Left ventricle myocardium inferior (tissue), 1 donor: ENCODE measurements at regions not wholly inside any gene's neighbourhood (a gene's known extent, or its start where the extent isn't known, plus 50 kb on each side); places are given as distances from the start of the nearest gene placed in this dataset.
"Not testable (repeated sequence)": the region's sequence is repeated elsewhere in the genome, so short reads cannot be mapped to it uniquely, and the experiment has no call there.

Source experiments
- DNase-seq: peaks from one replicate; pipeline ENCODE4 v3.0.0-alpha.2; 2020
- H3K27ac ChIP-seq: fragments of 200-600 bp; replicated peaks from 2 replicates; pipeline ENCODE4 v1.8.0; 2021
- H3K27me3 ChIP-seq: fragments of 200-600 bp; 2 replicates; pipeline ENCODE4 v1.8.0; 2021; ENCODE audit warnings: low read depth
- H3K36me3 ChIP-seq: fragments of 200-600 bp; 2 replicates; pipeline ENCODE4 v1.8.0; 2021
- H3K4me1 ChIP-seq: fragments of 200-600 bp; 2 replicates; pipeline ENCODE4 v1.8.0; 2021
- H3K4me3 ChIP-seq: fragments of 200-600 bp; 2 replicates; pipeline ENCODE4 v1.8.0; 2021; ENCODE audit warnings: mild to moderate bottlenecking, moderate library complexity
- H3K9me3 ChIP-seq: fragments of 200-600 bp; replicated peaks from 2 replicates; pipeline ENCODE4 v1.8.0; 2021
- CTCF ChIP-seq: fragments of 200-600 bp; IDR thresholded peaks from 2 replicates; pipeline ENCODE4 v1.8.0; 2021; ENCODE audit warnings: antibody characterized with exemption, mild to moderate bottlenecking, borderline replicate concordance
- intact Hi-C: fragments of 100-400 bp; cut with micrococcal nuclease; formaldehyde crosslinking; loops from one replicate; pipeline ENCODE4 v1.11.0; 2022
- donor health status: DM: no; HTN: yes; CAD: no; lungs with severe emphysema.

GRCh38 chr1:147076442-147076841, 95.8 kb downstream of the PRKAB2 start:
- Histone ChIP-seq H3K9me3 (no peaks in the 10 kb centered on the region), H3K27ac (no peak overlapping the region), H3K27me3 (peaks cover 100% of the 10 kb centered on the region), H3K4me3 (no peak overlapping the region), H3K4me1 (peaks cover 38% of the 10 kb centered on the region), H3K36me3 (no peaks in the 10 kb centered on the region)
- TF ChIP-seq CTCF = no peak
- DNase-seq = no peak
- intact Hi-C loops = no loop called here

DNA sequence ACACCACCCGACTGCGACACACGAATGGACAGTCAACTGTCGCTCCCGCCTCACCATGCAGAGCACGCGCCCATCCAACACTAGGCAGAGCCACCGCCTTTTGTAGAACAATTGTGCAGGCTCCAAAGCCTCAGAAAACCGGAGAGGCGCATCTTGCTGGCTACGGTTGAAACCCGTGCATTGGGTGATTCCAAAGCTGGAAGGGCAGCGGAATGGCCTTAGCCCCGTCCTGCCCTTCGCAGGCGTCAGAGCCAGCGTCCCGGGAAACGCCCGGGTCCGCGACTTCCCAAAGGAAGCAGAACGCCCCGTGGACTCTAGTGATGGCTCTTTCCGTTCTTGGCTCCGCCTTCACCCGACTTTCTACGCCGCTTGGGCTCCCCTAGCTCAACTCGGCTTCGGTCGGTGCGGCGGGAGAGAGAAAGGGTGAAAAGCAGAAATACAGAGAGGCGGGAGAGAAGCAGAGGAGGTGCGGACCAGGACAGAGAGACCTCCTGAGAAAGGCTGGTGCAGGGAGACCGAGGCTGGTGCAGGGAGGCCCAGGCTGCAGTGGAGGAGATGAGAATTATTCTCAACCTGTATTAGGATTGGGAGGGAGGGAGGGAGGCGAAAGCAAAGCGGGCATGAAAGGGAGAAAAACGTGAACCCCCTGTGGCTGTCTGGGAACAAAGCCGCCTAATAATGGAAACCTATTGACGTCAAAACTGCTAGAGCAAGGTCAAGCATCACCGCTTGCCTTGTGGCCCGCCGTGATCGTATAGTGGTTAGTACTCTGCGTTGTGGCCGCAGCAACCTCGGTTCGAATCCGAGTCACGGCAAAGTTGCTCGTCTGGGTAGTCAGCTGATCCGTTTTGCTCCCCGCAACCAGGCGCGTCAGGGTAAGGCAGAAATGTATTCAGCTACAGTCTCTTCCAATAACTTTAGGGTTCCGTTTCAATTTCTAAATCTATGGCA, 99.5 kb downstream of the PRKAB2 start:
- peaks cover 81% of the 10 kb centered on the region for H3K27me3 ChIP-seq
- peak overlapping the region; percentile 55 for H3K4me3 ChIP-seq
- TF ChIP-seq CTCF = no peak

DNA sequence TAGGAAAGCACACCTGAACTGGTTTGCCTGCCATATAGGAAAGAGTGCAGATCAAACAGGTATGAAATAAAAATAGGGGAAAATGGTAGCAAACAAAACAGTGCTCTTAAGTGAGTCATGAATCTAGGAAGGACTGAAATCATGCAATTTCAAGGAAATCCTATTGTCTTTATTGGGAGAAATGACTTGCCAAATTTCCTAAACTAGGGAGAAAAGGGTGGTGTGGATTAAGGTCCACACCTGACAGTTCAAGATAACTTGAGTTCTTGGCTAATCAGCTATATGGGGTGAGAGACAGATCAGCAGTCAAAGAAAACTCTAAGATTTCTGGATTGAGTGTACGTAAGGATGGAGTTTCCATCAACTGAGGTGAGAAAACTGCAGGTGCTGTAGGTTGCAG, 101.1 kb downstream of the PRKAB2 start:
- H3K9me3 ChIP-seq = no peaks in the 10 kb centered on the region
- no peaks in the 10 kb centered on the region for H3K36me3 ChIP-seq
- H3K4me1 ChIP-seq = peaks cover 9% of the 10 kb centered on the region
- peaks cover 65% of the 10 kb centered on the region for H3K27me3 ChIP-seq
- no peak overlapping the region for H3K4me3 ChIP-seq
- H3K27ac ChIP-seq = no peak overlapping the region
- DNase-seq = no peak
- intact Hi-C loops = no loop called here
- no peak for TF ChIP-seq CTCF

More for the DNA sequence above, 99.5 kb downstream of the PRKAB2 start:
- H3K27ac ChIP-seq = no peak overlapping the region
- H3K4me1 ChIP-seq = peaks cover 9% of the 10 kb centered on the region
- no peaks in the 10 kb centered on the region for H3K36me3 ChIP-seq
- no peaks in the 10 kb centered on the region for H3K9me3 ChIP-seq
- DNase-seq = no peak
- intact Hi-C loops = no loop called here

DNA sequence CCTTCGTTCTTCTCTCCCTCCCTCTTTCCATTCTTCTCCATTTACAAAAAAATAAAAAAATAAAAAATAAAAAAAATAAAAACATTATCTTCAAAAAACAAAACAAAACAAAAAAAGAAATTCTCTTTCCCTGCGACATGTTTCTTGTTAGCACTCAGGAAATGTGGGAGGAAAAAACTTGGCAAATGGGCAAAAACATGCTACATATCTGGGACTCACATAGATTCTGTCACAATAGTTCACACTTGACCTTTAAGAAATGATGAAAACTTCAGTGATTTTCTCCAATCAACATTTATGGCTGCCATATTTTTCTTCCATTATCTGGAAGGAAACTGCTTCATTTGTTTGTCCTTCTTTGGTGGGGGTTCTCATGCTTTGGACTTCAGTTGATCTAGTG, 109.3 kb downstream of the PRKAB2 start:
- no peaks in the 10 kb centered on the region for H3K36me3 ChIP-seq
- no peak for TF ChIP-seq CTCF
- H3K4me1 ChIP-seq = no peaks in the 10 kb centered on the region
- no peak for DNase-seq
- peaks cover 19% of the 10 kb centered on the region for H3K27me3 ChIP-seq
- peaks cover 10% of the 10 kb centered on the region for H3K9me3 ChIP-seq
- intact Hi-C loops = no loop called here
- H3K4me3 ChIP-seq = no peak overlapping the region
- H3K27ac ChIP-seq = no peak overlapping the region

- H3K27ac ChIP-seq, DNase-seq, H3K36me3 ChIP-seq, H3K4me3 ChIP-seq, H3K4me1 ChIP-seq, intact Hi-C loops: not testable (repeated sequence)
- H3K27me3 ChIP-seq = peaks cover 19% of the 10 kb centered on the region
- H3K9me3 ChIP-seq = peaks cover 17% of the 10 kb centered on the region
Observed at GRCh38 chr1:147061880-147062279, 110.4 kb downstream of the PRKAB2 start.

GRCh38 chr1:147053269-147053668, 115.1 kb downstream of the NBPF12 start:
- DNase-seq = no peak
- Histone ChIP-seq H3K4me1 (no peaks in the 10 kb centered on the region), H3K4me3 (no peak overlapping the region), H3K9me3 (peaks cover 9% of the 10 kb centered on the region), H3K27me3 (peaks cover 38% of the 10 kb centered on the region), H3K36me3 (no peaks in the 10 kb centered on the region), H3K27ac (no peak overlapping the region)
- intact Hi-C loops = no loop called here
- TF ChIP-seq CTCF = no peak
